ENCODE measurements at regions not wholly inside any gene's neighbourhood (a gene's known extent, or its start where the extent isn't known, plus 50 kb on each side); places are given as distances from the start of the nearest gene placed in this dataset.

- Histone ChIP-seq H3K4me3 (ENCODE audit: low read depth, low read length, poor library complexity, severe bottlenecking) (no peak overlapping the region), H2AFZ (ENCODE audit: low read length) (no peak overlapping the region), H3K36me3 (ENCODE audit: insufficient read depth, low read length) (no peaks in the 10 kb centered on the region), H4K20me1 (ENCODE audit: insufficient read depth, low read length) (no peaks in the 10 kb centered on the region), H3K4me2 (ENCODE audit: low read length) (no peak overlapping the region), H3K4me1 (ENCODE audit: insufficient read depth, low read length, poor library complexity, severe bottlenecking) (no peaks in the 10 kb centered on the region), H3K27ac (ENCODE audit: low read depth, low read length, poor library complexity, severe bottlenecking) (no peak overlapping the region), H3K9me3 (ENCODE audit: low read length) (no peaks in the 10 kb centered on the region), H3K79me2 (ENCODE audit: insufficient read depth, low read depth, low read length) (no peaks in the 10 kb centered on the region), H3K9me2 (ENCODE audit: insufficient read depth, low read length) (no peaks in the 10 kb centered on the region)
- ChIA-PET CTCF (ENCODE audit: unreplicated experiment) (no interaction called here), POLR2A (no interaction called here)
- no peak for DNase-seq (ENCODE audit: low spot score)
- intact Hi-C loops (cut with micrococcal nuclease; ENCODE audit: unreplicated experiment): no loop called here
- no peak for TF ChIP-seq CTCF (conservative IDR thresholded peaks at IDR 0.05; ENCODE audit: low read length)
- no TSS peak for BruUV-seq (replicated peaks)
Observed at GRCh38 chr12:3341594-3341993, 149.4 kb upstream of the PRMT8 start.

- CTCF ChIA-PET (ENCODE audit: unreplicated experiment): no interaction called here
- Histone ChIP-seq H2AFZ (ENCODE audit: low read length) (no peak overlapping the region), H3K9me3 (ENCODE audit: low read length) (no peaks in the 10 kb centered on the region), H3K4me3 (ENCODE audit: low read depth, low read length, poor library complexity, severe bottlenecking) (no peak overlapping the region), H3K79me2 (ENCODE audit: insufficient read depth, low read depth, low read length) (no peaks in the 10 kb centered on the region), H3K4me1 (ENCODE audit: insufficient read depth, low read length, poor library complexity, severe bottlenecking) (no peaks in the 10 kb centered on the region), H3K9me2 (ENCODE audit: insufficient read depth, low read length) (no peaks in the 10 kb centered on the region), H4K20me1 (ENCODE audit: insufficient read depth, low read length) (no peaks in the 10 kb centered on the region), H3K4me2 (ENCODE audit: low read length) (no peak overlapping the region), H3K36me3 (ENCODE audit: insufficient read depth, low read length) (no peaks in the 10 kb centered on the region), H3K27ac (ENCODE audit: low read depth, low read length, poor library complexity, severe bottlenecking) (no peak overlapping the region)
- no TSS peak for BruUV-seq (replicated peaks)
- DNase-seq (ENCODE audit: low spot score): peak; percentile 13
- peak; percentile 38 for TF ChIP-seq CTCF (conservative IDR thresholded peaks at IDR 0.05; ENCODE audit: low read length)
- TF ChIP-seq EZH2phosphoT487 (IDR thresholded peaks at IDR 0.05; ENCODE audit: borderline replicate concordance, low read depth, low read length): no peak
- intact Hi-C loops (cut with micrococcal nuclease; ENCODE audit: unreplicated experiment): no loop called here
- POLR2A ChIA-PET: no interaction called here
Observed at GRCh38 chr12:3342051-3342450, 149.0 kb upstream of the PRMT8 start.

- DNase-seq (ENCODE audit: low spot score): no peak
- H3K4me1 ChIP-seq (ENCODE audit: insufficient read depth, low read length, poor library complexity, severe bottlenecking): no peaks in the 10 kb centered on the region
- TF ChIP-seq CTCF (conservative IDR thresholded peaks at IDR 0.05; ENCODE audit: low read length): no peak
- no peak for TF ChIP-seq EZH2phosphoT487 (IDR thresholded peaks at IDR 0.05; ENCODE audit: borderline replicate concordance, low read depth, low read length)
- BruUV-seq (replicated peaks): no TSS peak
- ChIA-PET POLR2A (no interaction called here), CTCF (ENCODE audit: unreplicated experiment) (no interaction called here)
- H3K4me2 ChIP-seq (ENCODE audit: low read length): no peak overlapping the region
- no peaks in the 10 kb centered on the region for H3K79me2 ChIP-seq (ENCODE audit: insufficient read depth, low read depth, low read length)
- H3K36me3 ChIP-seq (ENCODE audit: insufficient read depth, low read length): no peaks in the 10 kb centered on the region
- H4K20me1 ChIP-seq (ENCODE audit: insufficient read depth, low read length): no peaks in the 10 kb centered on the region
- no peaks in the 10 kb centered on the region for H3K9me2 ChIP-seq (ENCODE audit: insufficient read depth, low read length)
- intact Hi-C loops (cut with micrococcal nuclease; ENCODE audit: unreplicated experiment): no loop called here
- no peak overlapping the region for H3K4me3 ChIP-seq (ENCODE audit: low read depth, low read length, poor library complexity, severe bottlenecking)
- no peak overlapping the region for H2AFZ ChIP-seq (ENCODE audit: low read length)
- no peak overlapping the region for H3K27ac ChIP-seq (ENCODE audit: low read depth, low read length, poor library complexity, severe bottlenecking)
- no peaks in the 10 kb centered on the region for H3K9me3 ChIP-seq (ENCODE audit: low read length)
Observed at GRCh38 chr12:3348055-3348454, 142.9 kb upstream of the PRMT8 start.
